ENCODE measurements at regions not wholly inside any gene's neighbourhood (a gene's known extent, or its start where the extent isn't known, plus 50 kb on each side); places are given as distances from the start of the nearest gene placed in this dataset.
"Not testable (repeated sequence)": the region's sequence is repeated elsewhere in the genome, so short reads cannot be mapped to it uniquely, and the experiment has no call there.

GRCh38 chr7:156368053-156368843 lies 272.3 kb upstream of the RNF32 start:
- peak in 1 of 2 donors; percentile 62 for DNase-seq (ENCODE audit: low spot score in 2 of 2)
- no peak overlapping the region for H3K4me3 ChIP-seq
- H3K36me3 ChIP-seq: no peaks in the 10 kb centered on the region
- TF ChIP-seq POLR2AphosphoS5 (IDR thresholded peaks at IDR 0.05) (no peak), CTCF (IDR thresholded peaks at IDR 0.05) (no peak), POLR2A (IDR thresholded peaks at IDR 0.05) (no peak)
- H3K27ac ChIP-seq: no peak overlapping the region
- no peaks in the 10 kb centered on the region for H3K4me1 ChIP-seq
- no peaks in the 10 kb centered on the region for H3K27me3 ChIP-seq
- H3K9me3 ChIP-seq: peaks cover 0 to 15% of the 10 kb centered on the region in 2 donors
- intact Hi-C loops (cut with DNase I; ENCODE audit: low total_unique reads): no loop called here

GRCh38 chr7:156363751-156364150 lies 276.8 kb upstream of the RNF32 start:
- Histone ChIP-seq H3K4me1 (no peaks in the 10 kb centered on the region), H3K27ac (no peak overlapping the region), H3K9me3 (no peaks in the 10 kb centered on the region), H3K36me3 (no peaks in the 10 kb centered on the region), H3K27me3 (no peaks in the 10 kb centered on the region), H3K4me3 (no peak overlapping the region)
- TF ChIP-seq POLR2AphosphoS5 (IDR thresholded peaks at IDR 0.05) (no peak), POLR2A (IDR thresholded peaks at IDR 0.05) (no peak), CTCF (IDR thresholded peaks at IDR 0.05) (no peak)
- intact Hi-C loops (cut with DNase I; ENCODE audit: low total_unique reads): no loop called here
- no peak for DNase-seq (ENCODE audit: low spot score in 2 of 2)

- H3K36me3 ChIP-seq: no peaks in the 10 kb centered on the region
- no peaks in the 10 kb centered on the region for H3K4me1 ChIP-seq
- TF ChIP-seq CTCF (IDR thresholded peaks at IDR 0.05): no peak
- no peak for TF ChIP-seq POLR2AphosphoS5 (IDR thresholded peaks at IDR 0.05)
- no peak for TF ChIP-seq POLR2A (IDR thresholded peaks at IDR 0.05)
- no peaks in the 10 kb centered on the region for H3K27me3 ChIP-seq
- H3K9me3 ChIP-seq: no peaks in the 10 kb centered on the region
- no peak overlapping the region for H3K4me3 ChIP-seq
- no peak overlapping the region for H3K27ac ChIP-seq
- intact Hi-C loops (cut with DNase I; ENCODE audit: low total_unique reads): no loop called here
- DNase-seq (ENCODE audit: low spot score in 2 of 2): no peak
These were observed 279.7 kb upstream of the RNF32 start for GRCh38 chr7:156360835-156361234.

GRCh38 chr7:156356551-156356950 lies 284.0 kb upstream of the RNF32 start:
- Histone ChIP-seq H3K27ac (no peak overlapping the region), H3K27me3 (no peaks in the 10 kb centered on the region), H3K9me3 (no peaks in the 10 kb centered on the region), H3K36me3 (no peaks in the 10 kb centered on the region), H3K4me1 (no peaks in the 10 kb centered on the region), H3K4me3 (no peak overlapping the region)
- no peak for DNase-seq (ENCODE audit: low spot score in 2 of 2)
- intact Hi-C loops (cut with DNase I; ENCODE audit: low total_unique reads): no loop called here
- no peak for TF ChIP-seq POLR2AphosphoS5 (IDR thresholded peaks at IDR 0.05)
- no peak for TF ChIP-seq POLR2A (IDR thresholded peaks at IDR 0.05)
- TF ChIP-seq CTCF (IDR thresholded peaks at IDR 0.05): no peak

GRCh38 chr7:156353352-156353751 lies 287.2 kb upstream of the RNF32 start:
- no peaks in the 10 kb centered on the region for H3K36me3 ChIP-seq
- no peaks in the 10 kb centered on the region for H3K4me1 ChIP-seq
- intact Hi-C loops (cut with DNase I; ENCODE audit: low total_unique reads): no loop called here
- no peaks in the 10 kb centered on the region for H3K27me3 ChIP-seq
- DNase-seq (ENCODE audit: low spot score in 2 of 2): no peak
- TF ChIP-seq POLR2AphosphoS5 (IDR thresholded peaks at IDR 0.05): no peak
- TF ChIP-seq CTCF (IDR thresholded peaks at IDR 0.05): no peak
- no peak for TF ChIP-seq POLR2A (IDR thresholded peaks at IDR 0.05)
- H3K27ac ChIP-seq: no peak overlapping the region
- H3K4me3 ChIP-seq: no peak overlapping the region
- no peaks in the 10 kb centered on the region for H3K9me3 ChIP-seq

- peak overlapping the region in 2 of 3 donors; percentile 34 to 41 for H3K4me3 ChIP-seq
- intact Hi-C loops (cut with DNase I; ENCODE audit: low total_unique reads): loop anchor here (5.0 kb wide), 1 partner anchor 1705 kb away; no protein-coding TSS in a partner anchor
- H3K4me1 ChIP-seq: not testable (repeated sequence)
These were observed 292.8 kb upstream of the RNF32 start for GRCh38 chr7:156347703-156348248.

More at GRCh38 chr7:156347703-156348248, 292.8 kb upstream of the RNF32 start:
- H3K27me3 ChIP-seq, H3K36me3 ChIP-seq, H3K9me3 ChIP-seq: not testable (repeated sequence)
- peak in 1 of 2 donors; percentile 20 for DNase-seq (ENCODE audit: low spot score in 2 of 2)
- H3K27ac ChIP-seq: peak overlapping the region in 1 of 2 donors; percentile 48

All from breast epithelium (tissue), 4 donors.